OCI-LY3 (cell line): ENCODE measurements at regions not wholly inside any gene's neighbourhood (a gene's known extent, or its start where the extent isn't known, plus 50 kb on each side); places are given as distances from the start of the nearest gene placed in this dataset.

ENCODE experiments used
- H2AFZ ChIP-seq: fragments of 200-600, 300-600 bp; shearing (Covaris generic); 2 replicates; pipeline ENCODE4 v1.6.0; 2014; ENCODE audit warnings: antibody characterized with exemption, low read depth, low read length
- H3K27ac ChIP-seq: fragments of 200-600, 300-600 bp; sonication (generic); 2 replicates; pipeline ENCODE4 v1.5.1; 2014; ENCODE audit warnings: mild to moderate bottlenecking, low read length, moderate library complexity, mixed read lengths
- H3K27me3 ChIP-seq: fragments of 200-600, 300-600 bp; sonication (generic); 2 replicates; pipeline ENCODE4 v1.6.1; 2014; ENCODE audit warnings: low read depth, low read length, mixed read lengths
- H3K36me3 ChIP-seq: fragments of 200-600, 300-600 bp; sonication (generic); replicated peaks from 2 replicates; pipeline ENCODE3; 2014; ENCODE audit warnings: low read depth, low read length, mixed read lengths
- H3K4me1 ChIP-seq: fragments of 300-600, 200-600 bp; sonication (generic); 2 replicates; pipeline ENCODE4 v1.6.1; 2014; ENCODE audit warnings: low read length, mixed read lengths
- H3K4me2 ChIP-seq: fragments of 200-600, 300-600 bp; sonication (generic); 2 replicates; pipeline ENCODE4 v1.6.1; 2014; ENCODE audit warnings: low read length, mixed read lengths
- H3K4me3 ChIP-seq: fragments of 300-600, 200-600 bp; sonication (generic); 2 replicates; pipeline ENCODE4 v1.5.1; 2014; ENCODE audit warnings: antibody characterized with exemption, mild to moderate bottlenecking, low read length, moderate library complexity
- H3K79me2 ChIP-seq: fragments of 300-600, 200-600 bp; shearing (Covaris generic); 2 replicates; pipeline ENCODE4 v1.6.1; 2014; ENCODE audit warnings: mild to moderate bottlenecking, low read length, mixed read lengths
- H3K9ac ChIP-seq: fragments of 300-600, 200-600 bp; shearing (Covaris generic); 2 replicates; pipeline ENCODE4 v1.6.0; 2014; ENCODE audit warnings: mild to moderate bottlenecking, low read length, moderate library complexity
- H3K9me3 ChIP-seq: fragments of 200-600, 300-600 bp; shearing (Covaris generic); 2 replicates; pipeline ENCODE4 v1.6.1; 2014; ENCODE audit warnings: low read length, mixed read lengths; ENCODE audit not compliant: insufficient read depth
- H4K20me1 ChIP-seq: fragments of 200-600, 300-600 bp; sonication (generic); 2 replicates; pipeline ENCODE4 v1.6.1; 2016; ENCODE audit warnings: low read length, mixed read lengths; ENCODE audit not compliant: insufficient read depth
- CTCF ChIP-seq: fragments of 200-600, 300-600 bp; sonication (generic); IDR thresholded peaks from 2 replicates; pipeline ENCODE4 v1.5.1; 2014; ENCODE audit warnings: antibody characterized with exemption, low read length, low read depth
- EZH2phosphoT487 ChIP-seq: fragments of 200-600 bp; shearing (Covaris generic); IDR thresholded peaks from 2 replicates; pipeline ENCODE4 v1.6.1; 2018; ENCODE audit warnings: antibody characterized with exemption, mixed run types, low read depth

GRCh38 chr7:49721441-49721840 is 52.0 kb upstream of the VWC2 start:
- no peaks in the 10 kb centered on the region for H3K9me3 ChIP-seq
- H3K27me3 ChIP-seq = peaks cover 7% of the 10 kb centered on the region
- no peak overlapping the region for H3K4me2 ChIP-seq
- H3K36me3 ChIP-seq = no peaks in the 10 kb centered on the region
- H3K27ac ChIP-seq = no peak overlapping the region
- no peaks in the 10 kb centered on the region for H4K20me1 ChIP-seq
- H3K4me1 ChIP-seq = no peaks in the 10 kb centered on the region
- no peaks in the 10 kb centered on the region for H3K79me2 ChIP-seq
- H3K4me3 ChIP-seq = no peak overlapping the region
- H2AFZ ChIP-seq = no peak overlapping the region
- no peak overlapping the region for H3K9ac ChIP-seq
- TF ChIP-seq CTCF (no peak), EZH2phosphoT487 (no peak)
